HepG2 (cell line): ENCODE measurements at regions not wholly inside any gene's neighbourhood (a gene's known extent, or its start where the extent isn't known, plus 50 kb on each side); places are given as distances from the start of the nearest gene placed in this dataset.

ENCODE experiments used
- GABPB1 ChIP-seq: IDR thresholded peaks from 2 replicates; pipeline ENCODE4 v1.6.1; 2016; ENCODE audit warnings: mild to moderate bottlenecking, missing genetic modification reagents, moderate library complexity, missing compliant biosample characterization
- KLF15 ChIP-seq: sonication (generic); formaldehyde crosslinking; IDR thresholded peaks from 2 replicates; pipeline ENCODE4 v1.8.1; 2023; ENCODE audit warnings: borderline replicate concordance, mild to moderate bottlenecking, inconsistent platforms, missing genetic modification reagents, mixed read lengths
- NFYC ChIP-seq: IDR thresholded peaks from 2 replicates; pipeline ENCODE4 v1.6.1; 2016; ENCODE audit warnings: missing genetic modification reagents, missing compliant biosample characterization
- POLR2AphosphoS5 ChIP-seq: IDR thresholded peaks from 2 replicates; pipeline ENCODE4 v1.6.1; 2012; ENCODE audit warnings: low read depth, low read length
- RAD21 ChIP-seq: fragments of 450-650 bp; formaldehyde crosslinking; IDR thresholded peaks from 2 replicates; pipeline ENCODE4 v1.5.0; 2020; ENCODE audit warnings: mild to moderate bottlenecking
- RFXANK ChIP-seq: IDR thresholded peaks from 2 replicates; pipeline ENCODE4 v1.6.1; 2016
- TF ChIP-seq, protein P1 (sequence below): sonication (generic); formaldehyde crosslinking; IDR thresholded peaks from 2 replicates; pipeline ENCODE4 v1.5.0; 2020; ENCODE audit warnings: mild to moderate bottlenecking, missing genetic modification reagents, moderate library complexity
- TF ChIP-seq, protein P2 (sequence below): sonication (generic); formaldehyde crosslinking; IDR thresholded peaks from 2 replicates; pipeline ENCODE4 v1.5.0; 2020; ENCODE audit warnings: missing genetic modification reagents, mild to moderate bottlenecking, borderline replicate concordance

DNA sequence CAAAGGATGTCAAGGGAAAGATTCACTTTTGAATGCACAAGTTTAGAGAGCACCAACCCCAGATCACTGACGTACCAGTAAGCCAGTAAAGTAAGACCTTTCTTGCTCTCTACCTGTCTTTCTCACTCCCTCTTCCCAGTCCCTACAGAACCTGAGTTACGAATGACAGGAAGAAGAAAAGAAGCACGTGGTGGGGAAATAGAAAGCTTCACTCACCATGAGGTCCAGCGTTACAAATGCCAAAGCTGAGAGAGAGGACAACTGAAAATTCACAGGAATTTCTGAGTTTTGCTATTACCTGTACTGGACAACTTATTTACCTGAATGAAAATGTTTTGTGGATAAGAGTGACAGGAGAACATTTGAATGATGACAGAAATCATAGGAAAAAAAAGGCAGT, 133.2 kb upstream of the GBE1 start:
- TF ChIP-seq, protein P1, sequence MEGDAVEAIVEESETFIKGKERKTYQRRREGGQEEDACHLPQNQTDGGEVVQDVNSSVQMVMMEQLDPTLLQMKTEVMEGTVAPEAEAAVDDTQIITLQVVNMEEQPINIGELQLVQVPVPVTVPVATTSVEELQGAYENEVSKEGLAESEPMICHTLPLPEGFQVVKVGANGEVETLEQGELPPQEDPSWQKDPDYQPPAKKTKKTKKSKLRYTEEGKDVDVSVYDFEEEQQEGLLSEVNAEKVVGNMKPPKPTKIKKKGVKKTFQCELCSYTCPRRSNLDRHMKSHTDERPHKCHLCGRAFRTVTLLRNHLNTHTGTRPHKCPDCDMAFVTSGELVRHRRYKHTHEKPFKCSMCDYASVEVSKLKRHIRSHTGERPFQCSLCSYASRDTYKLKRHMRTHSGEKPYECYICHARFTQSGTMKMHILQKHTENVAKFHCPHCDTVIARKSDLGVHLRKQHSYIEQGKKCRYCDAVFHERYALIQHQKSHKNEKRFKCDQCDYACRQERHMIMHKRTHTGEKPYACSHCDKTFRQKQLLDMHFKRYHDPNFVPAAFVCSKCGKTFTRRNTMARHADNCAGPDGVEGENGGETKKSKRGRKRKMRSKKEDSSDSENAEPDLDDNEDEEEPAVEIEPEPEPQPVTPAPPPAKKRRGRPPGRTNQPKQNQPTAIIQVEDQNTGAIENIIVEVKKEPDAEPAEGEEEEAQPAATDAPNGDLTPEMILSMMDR (CRISPR knock-in tag): no peak
- TF ChIP-seq RAD21 (no peak), NFYC (no peak), KLF15 (CRISPR knock-in tag) (no peak), POLR2AphosphoS5 (no peak), GABPB1 (no peak), RFXANK (CRISPR knock-in tag) (no peak)
- TF ChIP-seq, protein P2, sequence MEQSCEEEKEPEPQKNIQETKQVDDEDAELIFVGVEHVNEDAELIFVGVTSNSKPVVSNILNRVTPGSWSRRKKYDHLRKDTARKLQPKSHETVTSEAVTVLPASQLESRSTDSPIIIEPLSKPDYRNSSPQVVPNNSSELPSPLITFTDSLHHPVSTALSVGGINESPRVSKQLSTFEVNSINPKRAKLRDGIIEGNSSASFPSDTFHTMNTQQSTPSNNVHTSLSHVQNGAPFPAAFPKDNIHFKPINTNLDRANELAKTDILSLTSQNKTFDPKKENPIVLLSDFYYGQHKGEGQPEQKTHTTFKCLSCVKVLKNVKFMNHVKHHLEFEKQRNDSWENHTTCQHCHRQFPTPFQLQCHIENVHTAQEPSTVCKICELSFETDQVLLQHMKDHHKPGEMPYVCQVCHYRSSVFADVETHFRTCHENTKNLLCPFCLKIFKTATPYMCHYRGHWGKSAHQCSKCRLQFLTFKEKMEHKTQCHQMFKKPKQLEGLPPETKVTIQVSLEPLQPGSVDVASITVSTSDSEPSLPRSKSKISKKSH: no peak
